KOPT-K1 (cell line): ENCODE measurements at regions not wholly inside any gene's neighbourhood (a gene's known extent, or its start where the extent isn't known, plus 50 kb on each side); places are given as distances from the start of the nearest gene placed in this dataset.
"Not testable (repeated sequence)": the region's sequence is repeated elsewhere in the genome, so short reads cannot be mapped to it uniquely, and the experiment has no call there.

Experiments used
- H3K27ac ChIP-seq: fragments of 200-600 bp; sonication (generic); 2 replicates; pipeline ENCODE4 v1.5.1; 2016; ENCODE audit warnings: antibody characterized with exemption, mild to moderate bottlenecking, low read depth, low read length; ENCODE audit not compliant: poor library complexity, severe bottlenecking
- H3K36me3 ChIP-seq: fragments of 200-600 bp; sonication (generic); 2 replicates; pipeline ENCODE4 v1.5.1; 2017; ENCODE audit warnings: antibody characterized with exemption, mild to moderate bottlenecking, low read length, moderate library complexity; ENCODE audit not compliant: insufficient read depth
- H3K9me3 ChIP-seq: fragments of 200-600 bp; sonication (generic); 2 replicates; pipeline ENCODE4 v1.5.1; 2017; ENCODE audit warnings: antibody characterized with exemption, low read length, mild to moderate bottlenecking; ENCODE audit not compliant: insufficient read depth, poor library complexity, severe bottlenecking

DNA sequence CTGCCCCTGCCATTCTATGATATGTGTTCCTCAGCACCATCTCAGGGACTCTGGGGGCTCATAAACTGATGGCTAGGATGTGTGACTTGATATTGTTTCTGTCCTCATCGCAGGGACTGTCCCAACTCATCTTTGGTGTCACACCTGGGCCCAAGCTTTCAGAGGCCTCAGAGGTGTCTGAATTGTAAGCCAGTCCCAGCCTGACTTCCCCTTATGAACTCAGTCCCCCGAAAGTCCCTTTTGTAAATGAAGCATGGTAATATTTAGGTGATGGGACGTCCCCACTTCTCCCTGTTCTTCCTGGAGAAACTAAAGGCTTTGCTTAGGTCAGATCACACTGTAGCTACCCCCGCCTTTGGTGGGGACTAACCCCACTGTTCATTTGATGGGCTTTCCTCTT is 142.4 kb upstream of the TLE3 start:
- Histone ChIP-seq H3K36me3 (no peaks in the 10 kb centered on the region), H3K9me3 (no peaks in the 10 kb centered on the region), H3K27ac (no peak overlapping the region)

DNA sequence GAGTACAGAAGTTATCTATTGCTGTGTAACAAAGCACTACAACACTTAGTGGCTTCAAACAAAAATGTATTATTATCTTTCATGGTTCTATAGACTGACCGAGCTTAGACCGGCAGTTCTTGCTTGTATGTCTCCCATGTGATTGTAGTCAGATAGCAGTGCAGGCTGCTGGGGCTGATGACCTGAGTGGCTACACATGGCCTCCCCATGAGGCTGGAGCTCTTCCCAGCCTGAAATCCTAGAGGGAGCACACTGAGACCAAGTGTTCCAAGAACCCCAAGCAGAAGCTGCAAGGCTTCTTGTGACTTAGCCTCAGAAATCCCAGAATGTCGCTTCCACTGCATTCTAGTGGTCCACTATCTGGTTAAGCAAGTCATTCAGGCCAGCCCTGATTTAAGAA is 141.2 kb upstream of the TLE3 start:
- Histone ChIP-seq H3K9me3 (no peaks in the 10 kb centered on the region), H3K27ac (no peak overlapping the region)

DNA sequence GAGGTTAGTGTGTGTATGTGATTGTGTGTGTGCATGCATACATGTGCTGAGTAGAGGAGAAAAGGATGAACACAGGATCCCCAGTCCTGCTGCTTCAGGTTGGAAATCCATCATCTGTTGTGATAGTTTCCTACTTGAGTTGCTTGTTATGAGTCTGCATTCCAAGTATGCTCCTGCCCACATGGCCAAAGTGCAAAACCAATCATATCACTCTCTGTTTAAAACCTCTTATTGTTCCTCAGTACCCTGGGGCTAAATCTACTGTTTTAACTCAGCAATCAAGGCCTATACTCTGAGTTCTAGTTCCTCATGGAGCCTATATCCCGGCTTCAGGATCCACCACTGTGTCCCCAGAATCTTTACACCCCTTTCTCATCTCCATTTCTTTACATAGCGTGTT is 139.9 kb upstream of the TLE3 start:
- Histone ChIP-seq H3K27ac (no peak overlapping the region), H3K9me3 (no peaks in the 10 kb centered on the region), H3K36me3 (no peaks in the 10 kb centered on the region)

More for the DNA sequence above, 141.2 kb upstream of the TLE3 start:
- no peaks in the 10 kb centered on the region for H3K36me3 ChIP-seq

DNA sequence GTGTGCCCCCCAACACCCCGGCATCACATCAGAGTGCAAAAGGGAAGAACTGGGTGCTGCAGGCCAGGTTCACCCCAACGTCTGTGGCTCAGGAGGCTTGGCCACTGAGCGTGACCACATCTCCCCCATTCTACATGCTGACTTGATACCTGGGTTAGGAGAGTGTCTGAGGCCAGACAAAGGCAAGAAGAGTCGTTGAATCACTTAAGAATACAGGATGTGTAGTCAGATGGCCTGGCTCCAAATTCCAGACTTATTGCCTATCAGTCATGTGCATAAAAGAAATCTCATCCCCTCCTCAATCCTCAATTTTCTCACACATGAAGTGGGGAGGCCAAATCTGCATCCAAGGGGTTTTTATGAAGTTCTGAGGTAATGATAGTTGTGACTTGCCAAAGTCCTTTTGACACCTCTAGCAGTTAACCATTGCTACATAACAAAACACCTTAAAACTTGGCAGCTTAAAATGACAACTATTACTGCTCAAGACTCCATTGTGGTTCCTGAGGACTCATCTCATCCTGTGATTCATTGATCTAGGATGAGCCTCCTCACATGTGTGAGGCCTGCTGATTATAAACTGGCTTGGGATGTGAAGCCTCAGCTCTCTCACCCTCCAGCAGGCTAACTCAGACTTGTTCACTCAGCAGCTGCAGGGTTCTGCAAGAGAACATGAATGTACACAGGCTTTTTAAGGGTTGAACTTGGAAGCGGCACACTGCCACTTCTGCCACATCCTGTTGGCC is 138.8 kb upstream of the TLE3 start:
- Histone ChIP-seq H3K36me3 (no peaks in the 10 kb centered on the region), H3K27ac (peak overlapping the region; percentile 19), H3K9me3 (peaks cover 8% of the 10 kb centered on the region)

DNA sequence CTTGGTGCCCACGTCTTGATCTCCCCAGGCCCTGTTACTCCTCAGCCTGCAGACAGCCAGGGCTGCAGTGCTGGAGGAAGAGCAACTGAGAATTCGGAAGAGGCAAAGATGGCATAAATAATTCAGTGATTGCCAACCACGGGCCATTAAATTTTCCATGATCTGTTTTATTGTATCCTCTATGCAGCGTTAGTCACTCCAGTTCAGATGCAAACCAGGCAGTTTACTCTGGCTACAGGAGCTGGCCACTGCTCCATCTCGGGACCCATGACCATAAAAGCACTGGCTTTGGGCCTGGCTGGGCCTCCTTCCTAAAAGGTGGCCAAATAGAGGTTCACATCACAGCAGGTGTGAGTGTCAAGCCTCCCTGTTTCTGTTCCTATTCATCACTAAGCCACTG is 137.6 kb upstream of the TLE3 start:
- no peaks in the 10 kb centered on the region for H3K36me3 ChIP-seq
- no peak overlapping the region for H3K27ac ChIP-seq
- H3K9me3 ChIP-seq: peaks cover 15% of the 10 kb centered on the region

DNA sequence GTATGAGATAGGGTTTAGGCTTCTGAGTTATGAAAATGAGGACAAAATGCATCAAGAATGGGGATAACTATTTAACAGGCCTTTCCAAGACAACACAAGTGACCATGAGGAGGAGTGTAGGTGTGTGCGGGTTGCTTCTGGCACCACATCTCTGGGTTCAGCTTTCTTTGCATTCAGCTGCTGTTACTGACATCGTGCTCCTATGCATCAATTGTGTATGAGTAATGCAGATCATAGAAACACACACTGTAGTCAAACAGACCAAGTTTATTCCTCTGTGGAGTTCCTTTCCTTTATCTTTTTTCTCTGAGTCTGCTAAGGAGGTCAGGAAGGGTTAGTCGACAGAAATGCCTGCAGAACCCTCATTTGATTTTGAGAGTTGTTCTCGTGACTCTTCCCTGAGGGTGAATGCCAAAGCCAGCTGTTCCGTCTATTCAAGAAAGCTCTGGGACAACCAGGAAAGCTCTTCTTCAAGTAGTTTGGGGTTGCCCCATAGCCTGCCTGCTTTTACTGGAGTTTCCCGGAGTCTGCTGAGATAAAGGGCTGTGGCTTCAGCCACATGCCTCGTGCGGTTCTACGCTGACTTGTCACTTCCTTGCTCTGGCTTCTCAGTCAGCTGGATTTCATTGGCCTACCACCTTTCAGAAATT is 136.7 kb upstream of the TLE3 start:
- no peak overlapping the region for H3K27ac ChIP-seq
- H3K9me3 ChIP-seq: peaks cover 15% of the 10 kb centered on the region
- H3K36me3 ChIP-seq: no peaks in the 10 kb centered on the region

DNA sequence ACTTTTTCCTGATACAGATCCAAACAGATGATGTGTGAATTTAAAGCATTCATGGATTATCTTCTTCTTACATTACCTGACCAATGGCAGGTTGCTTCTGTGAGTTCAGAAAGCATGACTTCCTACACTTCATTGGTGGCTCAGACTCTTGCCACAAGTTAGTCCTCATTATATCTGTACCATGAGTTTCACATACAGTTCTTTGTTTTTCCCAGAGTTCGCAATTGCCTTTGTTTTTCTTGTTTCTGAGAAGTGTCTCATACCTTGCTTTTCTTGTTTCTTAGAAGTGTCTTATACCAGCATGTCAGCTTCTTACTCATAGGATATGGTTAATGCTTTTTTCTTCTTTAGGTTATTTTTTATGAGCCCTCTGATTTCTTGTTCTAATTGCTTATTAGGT is 133.8 kb upstream of the TLE3 start:
- Histone ChIP-seq H3K36me3 (no peaks in the 10 kb centered on the region), H3K9me3 (peaks cover 15% of the 10 kb centered on the region), H3K27ac (no peak overlapping the region)

DNA sequence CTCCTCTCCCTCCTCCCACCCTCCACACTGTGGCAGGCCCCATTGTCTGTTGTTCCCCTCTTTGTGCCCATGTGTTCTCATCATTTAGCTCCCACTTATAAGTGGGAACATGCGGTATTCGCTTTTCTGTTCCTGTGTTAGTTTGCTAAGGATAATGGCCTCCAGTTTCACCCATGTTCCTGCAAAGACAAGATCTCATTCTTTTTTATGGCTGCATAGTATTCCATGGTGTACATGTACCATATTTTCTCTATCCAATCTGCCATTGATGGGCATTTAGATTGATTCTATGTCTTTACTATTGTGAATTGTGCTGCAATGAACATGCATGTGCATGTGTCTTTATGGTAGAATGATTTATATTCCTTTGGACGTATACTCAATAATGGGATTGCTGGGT is 130.2 kb upstream of the TLE3 start:
- H3K27ac ChIP-seq, H3K36me3 ChIP-seq: not testable (repeated sequence)
- H3K9me3 ChIP-seq: peaks cover 15% of the 10 kb centered on the region

DNA sequence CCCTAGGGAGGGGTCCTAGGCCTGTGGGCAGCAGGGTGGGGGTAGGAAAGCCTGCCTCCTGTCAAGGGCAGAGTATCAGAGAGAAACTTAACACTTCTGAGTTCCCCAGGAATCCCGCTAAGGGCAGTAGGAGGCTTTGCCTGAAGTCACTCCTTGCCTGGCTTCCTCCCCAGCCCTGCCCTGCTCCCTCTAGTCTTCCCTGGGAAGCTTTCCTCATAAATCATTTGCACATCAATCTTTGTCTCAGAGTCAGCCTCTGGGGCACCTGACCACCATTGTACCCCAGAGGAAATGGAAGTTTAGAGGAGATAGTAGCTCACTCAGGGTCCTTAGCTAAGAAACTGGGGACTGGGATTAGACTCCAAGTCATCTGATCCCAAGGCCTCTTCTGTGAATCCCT is 129.4 kb upstream of the TLE3 start:
- Histone ChIP-seq H3K36me3 (no peaks in the 10 kb centered on the region), H3K27ac (no peak overlapping the region)

DNA sequence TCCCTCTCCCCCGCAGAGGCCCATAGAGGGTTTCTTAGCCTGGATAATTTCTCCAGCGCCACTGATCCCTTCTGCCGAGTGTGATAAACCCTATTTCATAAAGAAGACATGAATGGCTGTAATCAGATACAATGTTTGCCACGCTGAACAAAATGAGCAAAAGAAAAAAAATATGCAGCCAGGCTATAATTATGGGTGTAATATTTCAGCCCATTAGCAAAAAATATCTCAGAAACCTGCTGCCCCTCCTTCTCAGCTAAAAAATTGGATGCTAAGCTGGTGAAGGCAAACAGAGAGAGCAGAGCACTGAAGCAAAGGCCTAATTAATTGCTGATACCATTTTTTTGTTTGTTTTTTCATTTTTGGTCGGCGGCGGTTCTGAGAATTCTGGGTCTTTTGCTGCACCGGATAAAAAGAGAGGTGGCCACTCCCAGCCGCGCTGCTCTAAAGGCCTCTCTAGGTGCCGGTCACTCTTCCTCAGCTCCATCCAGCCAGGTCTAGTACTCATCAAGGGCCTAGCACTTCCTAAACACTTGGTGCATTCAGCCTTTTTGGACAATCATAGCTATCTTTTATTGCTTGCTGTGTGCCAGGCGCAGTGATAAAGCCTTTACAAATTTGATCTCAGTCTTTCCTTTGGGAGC is 128.7 kb upstream of the TLE3 start:
- H3K27ac ChIP-seq: no peak overlapping the region
- H3K9me3 ChIP-seq: peaks cover 6% of the 10 kb centered on the region
- H3K36me3 ChIP-seq: no peaks in the 10 kb centered on the region

More for the DNA sequence above, 129.4 kb upstream of the TLE3 start:
- peaks cover 13% of the 10 kb centered on the region for H3K9me3 ChIP-seq

DNA sequence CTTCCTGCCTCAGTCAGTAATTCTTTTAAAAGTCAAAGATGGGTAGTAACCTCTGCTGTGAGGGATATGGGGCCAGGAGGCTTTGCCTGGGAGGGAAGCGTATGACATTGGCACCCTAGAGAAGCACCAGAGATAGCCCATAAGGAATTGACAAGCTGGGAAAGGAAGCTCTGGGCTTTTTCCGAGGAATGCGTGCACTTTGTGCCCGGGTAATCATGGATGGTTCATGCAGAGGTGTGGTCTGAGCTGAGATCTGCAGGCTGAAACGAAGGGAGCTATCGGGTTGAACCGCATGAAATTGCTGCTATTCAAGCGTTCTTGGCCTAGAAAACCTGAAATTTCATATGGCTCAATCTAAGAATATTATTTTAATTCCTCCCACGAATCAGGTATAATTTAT is 127.7 kb upstream of the TLE3 start:
- Histone ChIP-seq H3K9me3 (no peaks in the 10 kb centered on the region), H3K36me3 (no peaks in the 10 kb centered on the region), H3K27ac (no peak overlapping the region)

DNA sequence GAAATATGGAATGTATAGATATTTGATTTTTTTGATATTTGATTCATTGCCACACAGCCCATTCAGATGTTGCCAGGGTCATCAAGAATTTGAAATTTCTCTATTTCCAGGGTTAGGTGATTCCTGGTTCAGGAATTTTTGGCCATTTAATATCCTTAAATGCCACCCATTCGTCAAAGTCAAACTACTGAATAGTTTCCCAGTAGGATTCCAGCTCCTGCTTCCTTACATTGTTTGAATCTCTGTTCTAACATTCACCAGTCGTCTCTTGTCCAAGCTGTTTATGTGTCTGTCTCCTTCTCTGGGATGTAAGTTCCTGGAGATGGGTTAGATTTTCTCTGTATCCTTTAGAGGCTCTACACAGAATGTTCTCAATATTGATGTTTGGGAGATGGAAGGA is 124.9 kb upstream of the TLE3 start:
- no peaks in the 10 kb centered on the region for H3K36me3 ChIP-seq
- H3K27ac ChIP-seq: peak overlapping the region; percentile 43
- no peaks in the 10 kb centered on the region for H3K9me3 ChIP-seq

DNA sequence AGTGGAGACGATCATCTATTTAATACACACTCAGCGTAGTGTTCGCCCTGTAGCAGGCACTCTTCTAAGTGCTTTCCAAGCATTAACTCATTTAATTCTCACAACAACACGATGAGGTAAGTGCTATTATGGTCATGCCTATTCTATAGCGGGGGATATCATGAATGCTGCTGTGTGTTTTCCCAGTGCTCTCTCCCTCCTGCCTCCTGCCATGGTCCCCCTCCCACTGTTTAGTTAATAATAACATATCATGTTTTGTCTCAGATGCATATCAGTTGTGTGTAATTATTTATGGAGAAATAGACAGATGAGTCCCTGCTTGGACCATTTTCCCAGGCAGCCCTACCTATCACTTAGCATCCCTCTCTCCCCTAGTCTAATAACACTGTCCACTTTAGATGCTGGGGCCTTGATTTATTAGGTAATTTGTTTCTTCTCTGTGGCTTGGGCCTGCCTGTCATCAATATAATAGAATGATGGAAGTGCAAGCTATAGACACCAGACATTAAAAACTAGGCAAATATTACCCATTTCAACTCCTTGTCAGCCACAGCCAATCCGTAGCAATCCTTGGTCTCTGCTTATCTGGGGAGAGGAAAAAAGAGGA is 122.9 kb upstream of the TLE3 start:
- peak overlapping the region; percentile 53 for H3K27ac ChIP-seq
- no peaks in the 10 kb centered on the region for H3K9me3 ChIP-seq
- H3K36me3 ChIP-seq: no peaks in the 10 kb centered on the region

DNA sequence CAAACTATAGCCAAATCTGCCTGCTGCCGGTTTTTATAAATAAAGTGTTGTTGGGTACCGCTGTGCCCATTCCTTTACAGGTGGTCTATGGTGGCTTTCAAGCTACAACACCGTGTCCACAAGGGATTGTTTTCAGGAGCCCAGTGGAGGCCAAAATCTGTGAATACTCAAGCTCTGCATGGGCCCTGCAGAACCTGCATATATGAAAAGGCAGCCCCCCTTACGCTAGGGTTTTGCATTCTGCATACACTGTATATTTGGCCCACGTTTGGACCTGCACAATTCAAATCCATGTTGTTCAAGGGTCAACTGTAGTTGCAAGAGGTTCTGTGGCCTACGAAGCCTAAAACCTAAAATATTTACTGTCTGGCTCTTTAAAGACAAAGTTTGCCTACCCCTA is 122.2 kb upstream of the TLE3 start:
- H3K27ac ChIP-seq: peak overlapping the region; percentile 53
- H3K36me3 ChIP-seq: no peaks in the 10 kb centered on the region
- no peaks in the 10 kb centered on the region for H3K9me3 ChIP-seq

DNA sequence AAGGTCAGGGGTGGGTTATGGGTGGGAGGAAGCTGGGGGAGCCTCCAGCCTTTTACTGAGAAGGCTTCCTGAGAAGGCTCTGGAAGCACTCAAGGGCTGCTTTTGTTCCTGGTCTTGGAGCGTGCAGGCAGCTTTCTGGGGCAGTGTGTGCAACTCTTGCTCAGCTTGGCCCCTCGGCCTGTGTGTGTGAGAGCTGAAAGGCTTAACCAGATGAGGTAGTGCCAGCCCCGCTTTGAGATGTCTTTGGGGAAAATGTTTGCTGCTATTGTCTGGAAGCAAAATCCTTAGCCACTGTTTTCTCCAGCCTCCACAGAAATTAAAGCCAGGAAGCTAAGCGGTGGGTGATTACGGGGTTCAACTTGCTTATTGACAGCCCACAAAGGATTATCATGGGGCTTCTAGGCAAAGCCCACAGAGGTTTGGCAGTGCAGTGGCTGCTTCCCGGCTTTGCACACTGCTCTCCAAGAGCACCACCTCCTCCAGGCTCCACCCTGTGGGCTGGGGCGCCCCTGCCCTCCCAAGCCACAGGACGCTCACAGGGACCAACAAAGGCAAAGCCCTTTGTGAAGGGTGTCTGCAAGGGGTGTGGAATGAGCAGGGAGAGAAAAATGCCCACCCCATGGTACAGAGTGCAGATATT is 121.7 kb upstream of the TLE3 start:
- H3K27ac ChIP-seq: peak overlapping the region; percentile 53
- no peaks in the 10 kb centered on the region for H3K9me3 ChIP-seq
- no peaks in the 10 kb centered on the region for H3K36me3 ChIP-seq
